Erythroblast (primary cell): ENCODE measurements at regions not wholly inside any gene's neighbourhood (a gene's known extent, or its start where the extent isn't known, plus 50 kb on each side); places are given as distances from the start of the nearest gene placed in this dataset.
"Not testable (repeated sequence)": the region's sequence is repeated elsewhere in the genome, so short reads cannot be mapped to it uniquely, and the experiment has no call there.

Experiments used
- DNase-seq, 2 experiments: peaks; one replicate each; lab custom pipeline; 2025; lab: John Stamatoyannopoulos, UW
- GATA1 ChIP-seq: IDR thresholded peaks from 2 replicates; pipeline ENCODE4 v1.6.1; 2011; ENCODE audit warnings: low read depth, mild to moderate bottlenecking, control low read depth, low read length, moderate library complexity
- POLR2A ChIP-seq: IDR thresholded peaks from 2 replicates; pipeline ENCODE4 v1.6.1; 2011; ENCODE audit warnings: mild to moderate bottlenecking, low read length

GRCh38 chr13:30520571-30520970, 54.8 kb upstream of the HMGB1 start:
- no peak for DNase-seq
- TF ChIP-seq GATA1 (no peak), POLR2A (no peak)

GRCh38 chr13:30523211-30523610, 57.5 kb upstream of the HMGB1 start:
- DNase-seq: no peak
- TF ChIP-seq POLR2A: no peak
- TF ChIP-seq GATA1: no peak

GRCh38 chr13:30523817-30524216, 58.1 kb upstream of the HMGB1 start:
- DNase-seq: not testable (repeated sequence)

GRCh38 chr13:30525212-30525611, 59.5 kb upstream of the HMGB1 start:
- not testable (repeated sequence) for DNase-seq

GRCh38 chr13:30526612-30527495, 61.1 kb upstream of the HMGB1 start:
- DNase-seq: no peak
- TF ChIP-seq POLR2A (no peak), GATA1 (no peak)

- TF ChIP-seq GATA1 (no peak), POLR2A (no peak)
- no peak for DNase-seq
These were observed 63.5 kb upstream of the HMGB1 start for GRCh38 chr13:30529085-30529834.

- no peak for DNase-seq
- no peak for TF ChIP-seq POLR2A
- no peak for TF ChIP-seq GATA1
These were observed 69.3 kb upstream of the HMGB1 start for GRCh38 chr13:30535046-30535445.

GRCh38 chr13:30545320-30545719, 72.4 kb upstream of the USPL1 start:
- TF ChIP-seq POLR2A (no peak), GATA1 (no peak)
- DNase-seq: no peak

- not testable (repeated sequence) for DNase-seq
These were observed 69.7 kb upstream of the USPL1 start for GRCh38 chr13:30548046-30548445.

- TF ChIP-seq GATA1 (no peak), POLR2A (no peak)
- peak; percentile 68 to 72 for DNase-seq
These were observed 66.5 kb upstream of the USPL1 start for GRCh38 chr13:30551189-30551588.

GRCh38 chr13:30552567-30552966, 65.2 kb upstream of the USPL1 start:
- no peak for TF ChIP-seq GATA1
- no peak for TF ChIP-seq POLR2A
- no peak for DNase-seq

- TF ChIP-seq GATA1 (no peak), POLR2A (no peak)
These were observed 58.4 kb upstream of the USPL1 start for GRCh38 chr13:30559274-30559673.

GRCh38 chr13:30560212-30560611, 57.5 kb upstream of the USPL1 start:
- DNase-seq: no peak
- TF ChIP-seq POLR2A (no peak), GATA1 (no peak)

More at GRCh38 chr13:30559274-30559673, 58.4 kb upstream of the USPL1 start:
- DNase-seq: no peak

GRCh38 chr13:30561511-30561910, 56.2 kb upstream of the USPL1 start:
- TF ChIP-seq GATA1 (no peak), POLR2A (no peak)
- no peak for DNase-seq

GRCh38 chr13:30564489-30564888, 53.2 kb upstream of the USPL1 start:
- no peak for DNase-seq
- TF ChIP-seq POLR2A: no peak
- no peak for TF ChIP-seq GATA1
